AG09319 (cell line): ENCODE measurements at regions not wholly inside any gene's neighbourhood (a gene's known extent, or its start where the extent isn't known, plus 50 kb on each side); places are given as distances from the start of the nearest gene placed in this dataset.

Experiments
- DNase-seq: peaks from one replicate; pipeline ENCODE4 v3.0.0-alpha.2; 2010; ENCODE audit warnings: low read depth; ENCODE audit errors: extremely low read depth
- CTCF ChIP-seq: IDR thresholded peaks from 2 replicates; pipeline ENCODE4 v1.5.1; 2011; ENCODE audit warnings: low read depth, mild to moderate bottlenecking, inconsistent platforms, low read length, moderate library complexity

GRCh38 chr18:39558658-39559057 is 1993.1 kb upstream of the CELF4 start:
- no peak for DNase-seq
- no peak for TF ChIP-seq CTCF

DNA sequence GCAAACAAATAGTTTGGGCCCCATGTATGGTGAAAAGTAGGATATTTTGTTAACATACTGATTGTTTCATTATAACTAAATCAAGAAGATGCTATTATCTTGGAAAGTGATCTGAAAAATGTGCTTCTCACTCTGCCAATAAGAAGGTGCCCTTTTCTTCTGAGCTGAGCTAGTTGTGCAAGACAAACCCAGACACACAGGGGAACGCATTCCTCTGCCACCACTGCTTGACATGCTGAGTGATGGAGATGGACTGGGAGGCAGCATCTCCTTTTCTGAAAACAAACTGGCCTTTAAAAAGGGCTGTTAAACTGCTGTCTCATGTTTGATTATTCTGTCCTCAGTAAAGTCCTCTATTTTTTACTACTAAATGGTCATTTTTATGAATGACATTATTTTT is 1989.9 kb upstream of the CELF4 start:
- no peak for TF ChIP-seq CTCF

DNA sequence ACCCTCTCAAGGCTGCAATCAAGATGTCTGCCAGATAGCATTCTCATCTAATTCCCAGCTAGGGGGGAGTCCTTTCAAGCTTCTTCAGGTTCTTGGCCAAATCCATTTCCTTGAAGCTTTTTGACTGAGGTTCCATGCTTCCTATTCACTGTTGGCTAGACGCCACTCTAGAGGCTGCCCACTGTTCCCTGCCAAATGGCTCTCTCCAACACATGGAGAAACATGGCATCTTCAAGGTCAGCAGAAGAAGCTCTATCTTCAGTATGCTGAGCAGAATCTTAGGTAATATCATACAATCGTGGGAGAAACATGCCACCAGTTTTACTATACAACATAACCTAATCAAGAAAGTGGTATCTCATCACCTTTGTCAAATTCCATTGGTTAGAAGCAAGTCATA is 1985.1 kb upstream of the CELF4 start:
- DNase-seq, result no peak
- no peak for TF ChIP-seq CTCF

More for the DNA sequence above, 1989.9 kb upstream of the CELF4 start:
- DNase-seq, result no peak

DNA sequence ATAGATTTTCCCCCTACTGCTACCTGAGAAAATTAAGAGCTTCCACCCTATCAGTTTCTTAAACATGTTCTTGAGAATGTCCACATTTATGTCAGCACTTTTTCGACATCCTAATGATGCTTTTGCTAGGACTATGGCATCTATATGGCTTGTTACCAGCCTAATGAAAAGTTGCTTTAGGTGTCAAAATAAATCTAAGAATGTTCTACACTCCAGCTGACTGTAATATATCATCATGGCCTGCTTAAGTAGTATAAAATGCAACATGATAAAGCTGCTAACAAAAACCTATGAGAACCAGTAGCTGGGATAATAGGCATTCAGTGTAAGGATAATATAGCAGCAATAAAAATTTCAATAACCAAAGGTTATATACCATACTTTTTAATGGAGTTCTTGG is 1983.5 kb upstream of the CELF4 start:
- no peak for DNase-seq
- no peak for TF ChIP-seq CTCF

DNA sequence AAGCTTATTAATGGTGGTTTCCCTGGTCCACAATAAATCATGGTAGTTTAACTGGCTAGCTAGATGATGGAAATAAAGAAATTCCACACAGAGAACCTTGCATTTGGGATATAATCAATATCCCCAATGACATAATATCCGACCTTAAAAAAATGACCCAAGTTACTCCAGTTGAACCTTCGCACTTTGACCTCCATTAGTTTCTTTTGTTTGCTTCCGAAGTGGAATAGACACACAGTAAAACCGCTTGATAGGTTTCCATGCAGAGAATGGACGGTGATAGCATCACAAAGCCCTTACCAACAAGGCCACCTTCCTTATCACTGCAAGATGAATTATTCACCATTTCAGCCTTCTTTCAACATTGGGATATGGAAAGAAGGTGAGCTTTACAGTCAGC is 1966.1 kb upstream of the CELF4 start:
- TF ChIP-seq CTCF, result no peak

DNA sequence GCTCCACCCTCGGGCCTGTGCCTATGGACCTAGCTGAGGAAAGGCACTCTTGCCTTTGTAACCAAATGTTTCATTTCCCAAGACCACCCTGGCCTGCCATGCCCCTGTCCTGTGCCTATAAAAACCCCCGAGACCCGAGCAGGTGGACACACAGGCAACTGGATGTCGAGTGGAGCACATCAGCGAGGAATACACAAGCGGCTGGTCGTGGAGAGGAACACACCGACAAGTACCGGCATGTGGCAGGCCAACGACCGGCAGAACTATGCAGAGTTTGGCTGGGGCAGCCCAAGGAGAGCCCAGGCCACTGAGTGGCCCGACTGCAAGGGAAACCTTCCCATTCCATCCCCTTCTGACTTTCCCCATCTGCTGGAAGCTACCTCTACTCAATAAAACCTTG is 1963.8 kb upstream of the CELF4 start:
- TF ChIP-seq CTCF, result no peak
- no peak for DNase-seq

More for the DNA sequence above, 1966.1 kb upstream of the CELF4 start:
- DNase-seq, result no peak

DNA sequence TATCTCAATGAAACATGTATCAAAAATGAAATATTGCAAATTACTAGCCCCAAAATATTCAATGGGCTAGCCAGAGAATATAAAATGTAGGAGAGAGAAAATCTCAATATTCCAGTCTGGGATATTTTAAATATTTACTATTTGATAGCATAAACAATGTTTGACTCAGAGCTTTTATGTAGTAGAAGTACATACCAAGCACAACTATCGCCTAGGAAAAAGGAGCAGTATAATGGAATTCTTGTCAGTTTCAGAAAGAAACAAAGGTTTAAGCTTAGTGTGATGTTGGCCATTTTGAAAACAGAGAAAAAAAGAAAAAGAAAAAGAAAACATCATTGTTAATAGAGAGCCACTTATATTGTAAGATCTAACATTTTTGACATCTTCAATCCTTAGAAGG is 1961.9 kb upstream of the CELF4 start:
- no peak for TF ChIP-seq CTCF
- no peak for DNase-seq
